Skin of body (tissue), 1 donor: ENCODE measurements at regions not wholly inside any gene's neighbourhood (a gene's known extent, or its start where the extent isn't known, plus 50 kb on each side); places are given as distances from the start of the nearest gene placed in this dataset.
A peak's percentile ranks its signal among the peaks of the same experiment; 100 is the strongest.

ENCODE experiments used
- DNase-seq: peaks from one replicate; lab custom pipeline; 2025; lab: John Stamatoyannopoulos, UW

DNA sequence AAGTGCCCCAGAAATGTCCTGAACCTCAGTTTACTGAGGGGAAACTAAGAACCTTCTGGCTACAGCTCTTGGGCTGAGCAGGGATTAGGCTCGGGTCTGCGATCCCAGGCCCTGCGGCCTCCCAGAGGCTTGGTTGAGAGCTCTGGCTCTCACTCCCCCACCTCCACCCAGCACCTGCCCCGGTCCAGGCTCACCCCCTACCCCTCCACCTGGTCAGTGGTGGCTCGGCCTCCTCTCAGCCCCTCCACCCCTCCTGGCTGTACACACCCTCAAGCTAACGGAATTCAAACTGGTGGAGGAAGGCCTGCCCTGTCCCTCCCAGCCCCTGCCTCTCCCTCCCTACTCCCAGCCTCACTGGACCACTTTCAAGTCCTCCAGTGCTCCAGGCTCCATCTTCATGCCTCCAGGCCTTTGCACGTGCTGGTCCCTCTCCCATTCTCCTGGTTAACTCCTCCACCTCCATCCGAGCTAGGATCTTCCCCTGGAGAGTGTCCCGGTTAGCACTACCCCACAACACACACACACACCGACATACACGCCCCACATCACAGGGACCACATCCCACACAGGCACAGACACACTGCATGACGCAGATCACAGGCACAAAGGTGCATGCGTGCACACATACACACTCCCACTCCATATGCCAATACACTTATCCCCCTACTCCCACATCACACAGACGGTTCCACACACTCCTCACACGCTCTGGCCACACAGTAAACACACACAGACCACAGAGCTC is 130.9 kb downstream of the C9orf50 start:
- no peak for DNase-seq

DNA sequence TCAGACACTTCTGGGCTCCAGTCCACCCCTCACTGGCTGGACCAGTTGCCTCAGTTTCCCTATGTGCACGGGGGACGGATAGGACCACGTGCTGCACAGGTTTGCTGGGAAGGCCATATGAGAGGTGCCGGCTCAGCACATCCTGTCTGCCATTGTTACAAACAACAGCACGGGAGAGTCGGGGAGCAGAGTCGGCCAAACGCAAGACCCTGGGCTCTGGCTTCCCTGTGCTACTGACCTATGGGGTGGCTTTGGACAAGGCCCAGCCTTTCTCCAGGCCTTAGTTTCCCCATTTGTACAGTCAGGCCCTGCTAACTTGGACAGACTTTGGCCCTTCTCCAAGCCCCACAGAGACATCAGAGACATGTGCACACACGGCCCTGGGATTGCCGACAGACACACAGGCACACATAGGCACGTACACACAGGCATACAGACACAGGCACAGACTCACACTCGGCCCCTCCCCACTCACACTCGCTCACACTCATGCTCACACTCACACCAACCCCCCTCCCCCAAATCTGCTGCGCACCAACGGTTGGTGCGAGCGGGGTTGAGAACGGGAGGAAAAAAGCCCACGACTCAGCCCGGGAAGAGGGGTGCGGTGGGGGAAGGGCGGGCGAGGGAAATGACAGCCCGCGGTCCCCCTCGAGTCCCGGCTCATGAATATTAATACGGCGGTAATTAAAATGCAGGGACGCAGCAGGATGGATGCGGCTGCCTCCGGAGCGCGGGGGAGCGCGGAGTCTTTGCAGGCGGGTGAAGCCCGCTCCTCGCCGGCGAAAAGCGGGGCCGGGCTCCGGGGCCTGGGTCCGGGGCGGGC is 133.0 kb downstream of the C9orf50 start:
- DNase-seq: peak; percentile 78

DNA sequence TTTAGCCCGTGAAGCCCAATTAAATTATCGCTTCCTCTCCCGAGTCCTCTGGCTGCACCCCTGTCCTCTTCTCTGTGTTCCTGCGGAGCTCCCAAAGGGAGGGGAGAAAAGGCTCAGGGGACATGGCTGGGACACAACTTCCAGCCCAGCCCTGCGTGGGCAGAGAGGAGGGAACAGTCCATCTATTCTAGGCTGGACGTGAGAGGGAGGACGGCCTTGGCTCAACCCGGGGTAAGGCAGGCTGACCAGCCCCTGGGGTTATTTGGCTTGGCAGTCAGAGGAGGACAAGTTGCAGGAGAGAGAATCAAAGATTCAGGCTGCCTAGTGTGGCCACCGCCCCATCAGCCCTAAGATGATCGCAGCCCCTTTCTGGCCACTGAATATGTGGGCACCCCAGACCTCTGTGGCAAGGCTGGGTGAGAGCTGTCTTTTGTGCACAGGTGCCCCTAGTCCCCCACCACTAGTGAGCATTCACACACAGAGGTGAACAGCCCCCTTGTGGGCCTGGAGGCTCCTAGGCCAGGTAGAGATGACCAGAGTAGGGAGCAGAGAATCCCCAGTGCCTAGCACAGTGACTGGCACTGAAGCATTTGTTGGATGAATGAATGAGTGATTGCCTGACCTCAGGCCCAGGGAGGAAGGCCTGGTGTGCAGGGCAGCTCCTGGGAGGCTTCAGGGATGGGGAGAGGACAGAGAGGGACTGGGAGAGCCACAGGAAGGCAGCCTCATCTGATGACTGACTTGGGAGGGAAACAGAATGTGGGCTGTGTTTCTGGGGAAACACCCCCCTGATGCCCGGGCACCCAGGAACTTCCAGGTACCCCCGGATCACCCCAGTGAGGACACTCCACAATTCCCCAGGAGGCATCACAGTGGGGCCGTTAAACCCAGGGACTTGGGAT is 133.9 kb downstream of the C9orf50 start:
- DNase-seq: no peak

DNA sequence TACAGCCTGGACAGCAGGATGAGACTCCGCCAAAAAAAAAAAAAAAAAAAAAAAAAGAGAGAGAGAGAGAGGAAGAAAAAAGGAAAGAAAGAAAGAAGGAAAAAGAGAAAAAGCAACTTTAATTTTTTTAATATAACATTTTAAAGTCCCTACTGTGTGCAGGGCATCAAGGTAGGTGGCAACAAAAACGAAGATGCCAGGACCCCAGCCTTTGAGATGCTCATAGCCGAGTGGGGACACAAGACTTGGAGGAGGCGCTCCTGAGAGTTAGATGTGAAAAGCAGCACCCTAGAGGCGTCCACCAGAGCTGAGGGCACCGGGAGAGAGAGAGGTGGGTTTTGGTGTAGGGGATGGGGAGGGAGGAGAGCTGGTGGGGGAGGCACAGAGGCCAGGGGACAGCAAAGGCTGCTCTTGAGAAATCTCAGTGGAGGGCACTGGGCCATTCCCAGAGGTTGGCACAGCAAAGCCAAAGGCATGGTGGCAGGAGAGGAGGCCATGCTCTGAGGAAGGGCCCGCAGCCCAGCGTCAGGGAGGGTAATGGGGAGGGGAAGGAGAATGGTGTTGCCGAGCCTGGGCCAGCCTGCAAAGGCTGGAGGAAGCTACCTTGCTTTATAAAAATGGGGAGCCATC is 135.6 kb downstream of the C9orf50 start:
- DNase-seq: no peak

DNA sequence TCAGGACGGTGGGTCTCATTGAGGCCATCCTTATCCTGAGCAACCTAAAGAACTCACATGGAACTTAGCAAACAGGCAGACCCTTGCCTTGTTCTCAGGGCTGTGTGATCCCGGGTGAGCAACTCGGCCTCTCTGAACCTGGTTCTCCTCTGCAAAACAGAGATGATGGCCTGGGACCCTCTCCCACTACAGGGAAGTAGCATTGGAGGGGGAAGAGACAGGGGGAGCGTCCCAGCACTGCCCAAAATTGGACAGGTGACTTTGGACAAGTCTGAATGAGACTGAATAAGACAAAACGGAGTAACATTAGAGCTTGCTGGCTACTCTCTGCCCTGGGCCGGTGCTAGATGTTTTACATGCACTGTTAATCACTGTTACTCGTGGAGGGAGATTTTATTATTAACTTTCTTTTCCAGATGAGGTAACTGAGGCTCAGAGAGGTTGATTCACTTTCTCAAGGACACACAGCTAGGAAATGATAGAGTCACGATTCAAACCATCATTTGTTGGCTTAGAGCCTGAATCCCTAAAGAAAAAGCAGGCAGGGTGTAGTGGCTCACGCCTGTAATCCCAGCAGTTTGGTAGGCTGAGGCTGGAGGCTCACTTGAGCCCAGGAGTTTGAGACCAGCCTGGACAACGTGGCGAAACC is 136.4 kb downstream of the C9orf50 start:
- DNase-seq: no peak

DNA sequence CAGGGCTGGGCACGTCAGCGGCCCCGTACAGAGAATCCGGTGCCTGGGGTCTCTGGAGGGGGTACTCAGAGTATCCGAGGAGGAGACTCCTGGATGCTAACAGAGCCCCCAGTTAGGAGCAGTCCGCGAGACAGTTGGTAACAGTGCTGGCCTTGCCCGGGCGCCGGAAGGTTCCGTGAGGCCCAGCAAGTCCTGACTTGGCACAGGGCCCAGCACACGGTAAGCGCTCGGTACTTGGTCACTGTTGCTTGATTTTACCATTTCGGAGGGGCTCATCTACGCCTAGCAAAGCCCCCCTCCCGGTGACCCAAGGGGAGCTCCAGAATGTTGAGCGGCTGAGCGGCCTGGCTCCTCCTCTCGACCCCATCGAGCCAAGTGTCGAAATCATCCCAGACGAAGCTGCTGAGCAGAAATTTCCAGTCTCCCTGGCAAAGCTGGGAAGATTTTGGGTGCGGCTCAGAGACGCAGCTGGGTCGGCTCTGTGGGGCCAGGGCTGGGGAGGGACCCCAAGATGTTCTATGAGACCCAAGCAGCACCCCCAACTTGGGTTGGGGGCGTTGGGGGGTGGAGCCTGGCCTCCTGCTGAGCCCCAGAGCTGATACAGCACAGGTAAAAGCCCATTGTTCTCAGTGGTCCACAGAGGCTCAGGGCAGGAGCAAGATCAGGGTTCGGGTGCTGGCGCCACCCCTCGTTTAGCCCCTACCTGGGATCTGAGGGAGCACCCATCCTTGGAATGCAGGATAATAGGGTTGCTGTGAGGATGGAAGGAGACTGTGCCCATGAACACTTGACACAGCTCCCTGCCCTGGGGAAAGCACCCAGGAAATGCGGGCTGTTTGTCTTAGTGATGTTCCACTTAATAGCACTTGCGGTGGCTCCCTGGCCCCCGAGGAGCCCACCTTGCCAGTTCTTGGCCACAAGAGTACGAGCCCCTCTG is 137.2 kb downstream of the C9orf50 start:
- peak; percentile 97 for DNase-seq

DNA sequence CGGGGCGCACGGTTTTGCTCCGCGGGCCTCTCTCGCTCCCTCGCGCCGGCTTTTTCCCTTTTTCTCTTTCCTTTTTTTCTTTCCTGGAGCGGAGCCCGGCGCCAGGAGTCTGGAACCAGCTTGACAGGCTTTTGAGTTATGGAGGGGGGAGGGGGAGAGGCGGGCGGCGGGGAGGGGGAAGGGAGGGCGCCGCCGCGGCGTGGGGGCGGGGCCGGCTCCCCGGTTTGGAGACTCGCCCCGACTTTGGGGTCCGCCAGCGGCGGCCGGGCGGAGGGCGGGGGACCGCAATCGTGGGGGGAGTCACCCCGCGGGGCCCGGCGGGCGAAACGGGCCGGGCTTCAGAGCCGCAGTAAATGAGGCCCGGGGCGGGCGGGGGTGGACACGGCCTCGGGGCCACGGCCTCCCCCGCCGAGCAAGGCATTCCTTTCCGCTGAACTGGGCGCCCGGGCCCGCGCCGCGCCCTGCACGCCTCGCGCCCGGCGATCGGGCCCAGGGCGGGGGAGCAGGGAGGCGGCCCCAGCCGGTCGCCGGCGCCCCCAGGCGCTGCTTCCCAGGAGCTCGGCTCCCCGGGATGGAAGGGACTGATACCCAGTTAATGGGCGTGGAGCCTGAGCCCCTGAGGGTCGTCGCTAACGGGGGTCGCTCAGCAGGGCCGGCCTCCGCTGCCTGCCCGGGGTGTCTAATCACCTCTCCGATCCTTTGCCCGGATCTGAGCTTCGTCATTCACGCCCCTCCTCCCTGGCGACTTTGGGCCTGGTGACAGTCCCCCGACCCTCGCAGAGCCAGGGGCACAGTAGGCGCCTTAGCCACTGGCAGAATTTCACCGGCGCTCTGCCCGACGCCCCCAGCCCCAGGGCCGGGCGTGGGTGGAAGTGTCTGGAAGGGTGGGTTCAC is 138.1 kb downstream of the C9orf50 start:
- peak; percentile 80 for DNase-seq

DNA sequence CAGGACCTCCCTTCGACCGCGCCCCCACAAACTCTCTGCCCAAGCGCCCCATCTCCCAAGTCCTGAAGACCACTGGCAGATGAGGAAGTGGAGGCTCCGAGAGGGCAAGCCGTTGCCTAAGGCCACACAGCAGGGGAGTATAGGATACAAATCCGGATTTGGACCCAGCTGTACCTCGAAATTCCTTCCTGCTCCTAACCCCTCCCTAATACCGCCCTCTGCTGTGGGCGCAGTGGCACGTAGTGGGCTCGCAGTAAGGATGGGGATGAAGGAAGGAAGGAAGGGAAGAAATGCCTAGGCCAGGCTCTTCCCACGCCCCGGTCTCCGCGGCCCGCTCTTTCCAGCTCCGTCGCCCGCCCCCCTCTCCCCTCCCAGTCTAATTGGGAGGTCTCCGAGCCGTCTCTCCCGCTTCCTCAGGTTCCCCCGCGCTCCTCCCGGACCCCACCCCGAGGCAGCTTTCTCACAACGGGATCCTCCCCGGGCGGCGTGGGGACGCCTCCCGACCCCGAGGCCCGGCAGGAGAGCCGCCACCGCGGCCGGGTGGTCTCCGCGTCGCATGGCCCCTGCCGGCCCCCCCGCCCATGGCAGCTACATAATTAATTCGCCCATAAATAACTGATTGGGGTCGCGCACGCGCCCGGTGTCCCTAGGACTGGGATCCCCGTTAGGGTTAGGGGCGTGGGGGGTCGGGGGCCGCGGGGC is 138.9 kb downstream of the C9orf50 start:
- no peak for DNase-seq

DNA sequence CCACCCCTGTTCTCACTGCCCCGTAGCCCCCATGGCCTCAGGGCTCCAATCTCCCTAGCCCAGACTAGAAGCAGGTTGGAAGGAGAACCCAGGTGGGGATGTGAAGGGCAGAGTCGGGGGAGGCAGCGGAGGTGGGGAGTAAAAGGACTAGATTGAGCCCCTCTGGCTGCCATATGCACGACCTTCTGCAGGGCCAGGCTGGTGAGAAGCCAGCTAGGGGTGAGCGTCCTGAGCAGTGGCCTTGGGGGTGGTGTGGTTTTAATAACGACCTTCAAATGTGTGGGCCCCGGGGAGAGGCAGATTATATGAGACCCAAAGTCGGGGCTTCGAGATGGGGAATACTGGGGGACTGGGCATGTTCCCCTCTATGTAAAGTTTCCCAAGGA is 139.5 kb downstream of the C9orf50 start:
- no peak for DNase-seq

DNA sequence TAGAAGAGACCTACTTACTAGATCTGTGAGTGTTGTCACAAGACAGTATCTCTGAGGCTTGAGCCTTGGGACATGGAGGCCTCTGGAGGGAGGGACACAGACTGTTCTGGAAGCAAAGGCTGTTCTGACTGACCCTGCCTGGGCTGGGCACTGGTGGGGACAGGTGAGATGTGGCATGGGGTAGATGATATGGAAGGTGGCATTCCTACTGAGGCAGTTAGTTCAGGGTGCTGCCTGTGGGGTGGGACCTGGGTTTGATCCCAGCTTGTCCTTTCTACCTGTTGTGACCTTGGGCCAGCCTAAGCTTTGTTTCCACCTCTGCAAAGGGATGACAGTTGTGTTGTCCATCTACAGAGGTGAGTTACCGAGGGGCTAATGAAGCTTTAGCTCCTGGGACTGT is 140.2 kb downstream of the C9orf50 start:
- DNase-seq: peak; percentile 23

DNA sequence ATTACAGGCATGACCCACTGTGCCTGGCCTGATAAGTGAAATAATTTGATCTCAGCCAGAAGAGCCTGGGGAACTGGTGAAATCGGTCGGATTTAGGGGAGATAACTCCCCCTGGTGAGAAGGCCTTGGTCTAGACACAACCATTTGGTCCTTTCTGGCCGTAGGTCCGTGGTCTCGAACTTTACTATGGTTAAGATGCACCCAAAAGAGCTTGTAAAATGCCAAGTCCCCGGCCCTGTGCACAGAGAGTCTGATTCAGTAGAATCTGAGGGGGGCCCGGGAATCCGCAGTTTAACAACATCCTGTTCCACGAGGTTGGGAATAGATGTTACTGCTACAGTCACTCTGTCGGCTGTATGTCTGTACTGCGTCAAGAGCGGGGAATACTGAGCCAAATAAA is 140.7 kb downstream of the C9orf50 start:
- no peak for DNase-seq

DNA sequence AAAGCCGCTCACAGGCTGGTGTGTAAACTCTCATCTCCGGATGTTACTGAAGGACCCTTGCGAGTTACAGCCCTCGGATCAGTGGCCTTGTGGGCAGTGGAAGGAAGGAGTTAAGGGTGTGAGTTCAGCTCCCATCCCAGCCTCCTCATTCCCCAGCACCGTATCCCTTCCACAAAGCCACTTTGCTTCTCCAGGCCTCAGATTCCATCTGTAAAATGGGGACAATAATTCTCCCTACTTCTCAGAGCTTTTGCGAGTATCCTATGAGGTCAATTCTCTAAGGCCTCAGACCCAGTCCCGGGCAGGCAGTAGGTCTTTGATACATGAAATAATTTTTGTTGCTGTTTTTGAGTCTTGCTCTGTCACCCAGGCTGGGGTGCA is 141.3 kb downstream of the C9orf50 start:
- no peak for DNase-seq

DNA sequence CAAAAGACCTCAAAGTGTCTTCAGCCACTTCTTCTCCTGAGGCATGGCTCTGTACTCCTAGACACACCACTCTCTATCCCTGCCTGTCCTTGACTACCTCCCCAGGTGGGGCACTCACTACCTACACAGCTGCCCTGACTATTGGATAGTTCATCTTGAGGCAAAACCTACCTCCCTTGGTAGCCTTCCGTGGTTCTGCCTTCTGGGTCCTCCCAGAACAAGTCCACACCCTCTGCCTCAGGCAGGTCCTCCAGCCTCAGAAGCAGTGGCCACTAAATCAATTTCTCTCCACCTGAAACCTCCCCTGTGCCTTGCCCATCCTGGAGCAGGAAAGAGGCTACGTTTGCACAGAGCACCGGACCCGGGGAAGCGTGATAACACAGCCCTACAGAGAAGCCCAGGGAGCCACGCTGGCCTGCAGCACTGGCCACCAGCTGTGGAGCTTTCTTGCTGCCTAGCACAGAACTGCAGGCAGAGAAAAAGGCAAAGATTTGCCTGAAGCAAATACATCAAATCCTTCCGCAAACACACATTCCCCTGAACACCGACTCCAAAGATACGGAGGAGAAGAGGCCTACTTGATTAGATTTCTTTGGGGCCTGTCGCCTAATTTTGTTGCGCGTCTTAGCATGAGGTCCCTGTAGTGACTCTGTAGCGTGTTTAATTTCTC is 141.8 kb downstream of the C9orf50 start:
- DNase-seq: no peak

DNA sequence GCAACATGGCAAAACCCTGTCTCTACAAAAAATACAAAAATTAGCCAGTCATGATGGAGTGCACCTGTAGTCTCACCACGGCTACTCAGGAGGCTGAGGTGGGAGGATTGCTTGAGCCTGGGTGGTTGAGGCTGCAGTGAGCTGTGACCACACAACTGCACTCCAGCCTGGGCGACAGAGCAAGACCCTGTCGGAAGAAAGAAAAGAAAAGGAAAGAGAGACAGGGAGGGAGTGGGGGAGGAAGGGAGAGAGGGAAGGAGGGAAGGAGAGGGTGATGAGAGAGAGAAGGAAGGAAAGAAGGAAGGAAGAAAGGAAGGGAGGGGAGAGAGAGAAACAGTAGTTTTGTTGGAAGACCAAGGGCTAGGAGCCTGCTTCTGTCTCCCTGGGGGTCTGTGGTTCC is 142.4 kb downstream of the C9orf50 start:
- no peak for DNase-seq

DNA sequence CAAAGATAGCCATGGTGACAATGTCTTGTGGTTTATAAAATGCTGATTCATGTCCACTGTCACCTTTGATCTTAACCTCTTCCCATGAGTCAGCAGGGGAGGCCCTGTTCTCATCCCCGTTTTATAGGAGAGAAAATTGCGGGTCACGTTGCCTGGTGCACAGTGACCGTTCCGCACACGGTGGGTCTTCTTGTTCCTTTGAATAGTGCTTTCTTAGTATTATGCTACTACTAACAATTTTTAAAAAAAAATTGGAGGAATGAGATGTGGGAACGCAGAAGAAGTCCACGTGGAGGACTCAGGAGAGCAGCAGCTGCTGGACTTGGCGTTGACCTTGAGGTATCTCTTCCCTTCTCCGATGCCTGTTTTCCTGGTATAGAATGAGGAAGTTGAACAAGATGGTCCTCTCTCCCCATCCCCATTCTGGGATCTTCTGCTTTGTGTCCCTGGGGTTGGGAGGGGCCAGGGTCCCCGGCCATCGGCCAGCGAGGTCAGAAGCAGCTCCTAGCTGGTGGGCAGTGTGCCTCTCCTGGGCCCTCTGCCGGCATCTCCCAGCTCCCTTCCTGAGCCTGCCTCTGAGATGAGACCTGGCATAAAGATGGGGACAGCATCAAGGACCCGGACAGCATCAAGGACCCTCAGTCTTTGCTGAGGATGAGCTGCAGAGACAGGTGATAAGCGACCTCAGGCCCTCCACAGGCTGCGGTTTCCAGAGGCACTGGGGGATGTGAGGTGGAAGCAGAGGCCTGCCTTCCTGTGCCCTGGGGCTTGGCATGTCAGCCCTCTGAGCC is 143.9 kb downstream of the C9orf50 start:
- no peak for DNase-seq

DNA sequence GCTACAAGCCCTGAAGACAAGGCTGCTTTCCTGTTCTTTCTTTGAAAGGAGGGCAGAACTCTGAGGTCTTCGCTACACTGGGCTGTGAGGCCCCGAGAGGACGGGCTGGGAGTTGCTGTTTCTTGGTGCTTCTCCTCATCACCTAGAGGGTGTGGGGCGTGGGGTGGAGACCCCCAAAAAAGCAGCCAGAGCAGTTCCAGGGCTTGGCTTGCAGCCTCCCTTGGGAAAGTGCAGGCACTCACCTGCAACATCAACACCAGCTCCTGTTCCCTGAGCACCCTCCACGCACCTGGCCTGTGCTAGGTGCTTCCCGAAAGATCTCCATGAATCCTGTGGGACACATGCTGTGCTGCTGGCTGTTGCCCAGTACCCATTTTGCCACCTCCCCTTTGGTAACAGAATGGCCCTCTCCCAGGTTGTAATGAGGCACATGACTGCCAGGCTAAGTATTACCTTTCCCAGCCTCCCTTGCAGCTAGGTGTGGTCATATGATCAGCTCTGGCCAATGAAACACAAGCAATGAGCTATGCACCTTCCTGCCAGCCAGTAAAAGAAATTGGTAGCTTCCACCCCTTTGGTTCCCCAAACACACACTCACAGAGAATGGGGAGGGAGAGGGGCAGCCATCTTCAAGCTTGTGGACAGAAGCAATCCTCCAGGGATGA is 146.0 kb downstream of the C9orf50 start:
- no peak for DNase-seq
